ENCODE measurements at regions not wholly inside any gene's neighbourhood (a gene's known extent, or its start where the extent isn't known, plus 50 kb on each side); places are given as distances from the start of the nearest gene placed in this dataset.

GRCh38 chr9:108397286-108397685 is 458.5 kb downstream of the ACTL7B start:
- no peak for TF ChIP-seq POLR2A (IDR thresholded peaks at IDR 0.05; ENCODE audit: borderline replicate concordance, extremely low read depth, insufficient read depth, insufficient read length)
- no peak for TF ChIP-seq TCF7L2 (IDR thresholded peaks at IDR 0.05; ENCODE audit: borderline replicate concordance, extremely low read depth, insufficient read depth, insufficient read length)
- no peak for TF ChIP-seq CBX3 (IDR thresholded peaks at IDR 0.05; ENCODE audit: low read depth)
- no peak for TF ChIP-seq CTCF (IDR thresholded peaks at IDR 0.05 in 2 of 3, conservative IDR thresholded peaks at IDR 0.05 in 1 of 3; ENCODE audit: borderline replicate concordance in 1 of 3, insufficient read depth in 1 of 3, low read depth in 2 of 3, low read length in 2 of 3)
- TF ChIP-seq EZH2phosphoT487 (IDR thresholded peaks at IDR 0.05; ENCODE audit: borderline replicate concordance) = no peak
- TF ChIP-seq MAX (IDR thresholded peaks at IDR 0.05) = no peak
- no peak for TF ChIP-seq FOSL1 (IDR thresholded peaks at IDR 0.05; ENCODE audit: low read depth)
- TF ChIP-seq REST (IDR thresholded peaks at IDR 0.05; ENCODE audit: low read depth) = no peak
- TF ChIP-seq YY1 (IDR thresholded peaks at IDR 0.05; ENCODE audit: extremely low read depth, insufficient replicate concordance, low read depth, low read length) = no peak
- TF ChIP-seq RAD21 (IDR thresholded peaks at IDR 0.05; ENCODE audit: low read depth) = no peak

Data from HCT116 (cell line).